H1 (cell line): ENCODE measurements at regions not wholly inside any gene's neighbourhood (a gene's known extent, or its start where the extent isn't known, plus 50 kb on each side); places are given as distances from the start of the nearest gene placed in this dataset.

Source experiments
- CTCF ChIA-PET: fragments of 300-600 bp; sonication (Branson Sonifier 250); formaldehyde crosslinking; loops from one replicate; lab custom pipeline; 2021; ENCODE audit not compliant: partially characterized antibody; lab: Charles Lee
- POLR2A ChIA-PET: fragments of 300-600 bp; sonication (Branson Sonifier 250); formaldehyde crosslinking; loops from one replicate; lab custom pipeline; 2021; ENCODE audit warnings: inconsistent platforms; ENCODE audit not compliant: partially characterized antibody; lab: Charles Lee
- DNase-seq, 2 experiments: peaks; one replicate each; pipeline versions ENCODE4 v3.0.0 to v3.0.0-alpha.2; 2010 to 2022; ENCODE audit warnings: low spot score in 2 of 2, low read depth in 1 of 2, mixed read lengths in 1 of 2
- FAIRE-seq: peaks from 2 replicates; lab custom pipeline; 2011; peaks lifted over from hg19 to GRCh38; lab: Jason Lieb, UNC
- H2AFZ ChIP-seq: 2 replicates; pipeline ENCODE4 v1.8.1; 2012; ENCODE audit warnings: low read length, inconsistent platforms
- H2AK5ac ChIP-seq: 2 replicates; pipeline ENCODE4 v1.6.1; 2013; ENCODE audit warnings: low read depth, low read length
- H2BK120ac ChIP-seq: replicated peaks from 2 replicates; pipeline ENCODE3; 2013; ENCODE audit warnings: low read depth, low read length, inconsistent platforms
- H2BK12ac ChIP-seq: 2 replicates; pipeline ENCODE4 v1.6.1; 2013; ENCODE audit warnings: low read depth, low read length
- H2BK15ac ChIP-seq: 2 replicates; pipeline ENCODE4 v1.6.1; 2013; ENCODE audit warnings: low read length
- H2BK20ac ChIP-seq: 2 replicates; pipeline ENCODE4 v1.6.1; 2013; ENCODE audit warnings: low read length
- H2BK5ac ChIP-seq: 2 replicates; pipeline ENCODE4 v1.6.1; 2013; ENCODE audit warnings: low read depth, low read length
- H3K14ac ChIP-seq: 2 replicates; pipeline ENCODE4 v1.6.1; 2013; ENCODE audit warnings: inconsistent platforms; ENCODE audit not compliant: insufficient read length
- H3K18ac ChIP-seq: 2 replicates; pipeline ENCODE4 v1.6.1; 2013; ENCODE audit warnings: low read length; ENCODE audit errors: extremely low read depth
- H3K23ac ChIP-seq: 2 replicates; pipeline ENCODE4 v1.6.1; 2013; ENCODE audit warnings: inconsistent platforms; ENCODE audit not compliant: insufficient read length
- H3K23me2 ChIP-seq: 2 replicates; pipeline ENCODE4 v1.6.1; 2013; ENCODE audit warnings: low read depth, low read length
- H3K27ac ChIP-seq: 2 replicates; pipeline ENCODE4 v1.6.1; 2011; ENCODE audit warnings: low read depth, low read length, inconsistent platforms
- H3K27me3 ChIP-seq, 4 experiments: replicated peaks in 1 of 4; 1 replicate in 1 of 4; 2 replicates in 3 of 4; pipeline versions ENCODE4 v1.6.1 to v1.8.1; 2011 to 2013; ENCODE audit warnings: low read length in 3 of 4, mild to moderate bottlenecking in 3 of 4, inconsistent platforms in 2 of 4, mixed read lengths in 2 of 4, moderate library complexity in 1 of 4; ENCODE audit not compliant: control insufficient read depth in 3 of 4, insufficient read depth in 3 of 4; ENCODE audit errors: extremely low read depth in 1 of 4
- H3K36me3 ChIP-seq, 4 experiments: 2 replicates each; pipeline versions ENCODE4 v1.6.1 to v1.8.1; 2011 to 2013; ENCODE audit warnings: mild to moderate bottlenecking in 4 of 4, low read length in 3 of 4, moderate library complexity in 2 of 4, control low read depth in 1 of 4, inconsistent platforms in 1 of 4; ENCODE audit not compliant: insufficient read depth in 4 of 4, control insufficient read depth in 2 of 4
- H3K4ac ChIP-seq: replicated peaks from 2 replicates; pipeline ENCODE3; 2013; ENCODE audit warnings: low read length, low read depth, mixed read lengths, inconsistent platforms; ENCODE audit not compliant: insufficient read length
- H3K4me1 ChIP-seq, 4 experiments: replicated peaks in 1 of 4; 1 replicate in 1 of 4; 2 replicates in 3 of 4; pipeline versions ENCODE4 v1.6.1 to v1.8.1; 2011 to 2013; ENCODE audit warnings: low read length in 3 of 4, inconsistent platforms in 2 of 4, mixed read lengths in 1 of 4; ENCODE audit not compliant: insufficient read depth in 4 of 4, control insufficient read depth in 3 of 4
- H3K4me2 ChIP-seq, 2 experiments: 2 replicates each; pipeline versions ENCODE4 v1.6.1 to v1.8.1; 2011 to 2013; ENCODE audit warnings: low read depth in 2 of 2, low read length in 2 of 2, control low read depth in 1 of 2, inconsistent platforms in 1 of 2, mild to moderate bottlenecking in 1 of 2; ENCODE audit not compliant: insufficient read depth in 1 of 2
- H3K4me3 ChIP-seq, 4 experiments: fragments of 200-600, 300-600 bp in 1 of 4; sonication (generic), shearing (Covaris generic), sonication (Bioruptor Twin) in 1 of 4; 2 replicates each; pipeline versions ENCODE4 v1.5.1 to v1.8.1; 2011 to 2016; ENCODE audit warnings: low read length in 4 of 4, low read depth in 3 of 4, control low read depth in 2 of 4, inconsistent platforms in 2 of 4, mild to moderate bottlenecking in 2 of 4, mixed read lengths in 1 of 4, moderate library complexity in 1 of 4; ENCODE audit not compliant: insufficient read depth in 2 of 4; ENCODE audit errors: extremely low read depth in 1 of 4
- H3K56ac ChIP-seq: replicated peaks from 2 replicates; pipeline ENCODE3; 2013; ENCODE audit warnings: low read depth, mild to moderate bottlenecking, mixed read lengths, low read length, inconsistent platforms; ENCODE audit not compliant: insufficient read length
- H3K79me1 ChIP-seq: 2 replicates; pipeline ENCODE4 v1.6.1; 2013; ENCODE audit warnings: low read depth, low read length, control low read depth
- H3K79me2 ChIP-seq, 2 experiments: 2 replicates each; pipeline versions ENCODE4 v1.6.1 to v1.8.1; 2012 to 2013; ENCODE audit warnings: low read length in 2 of 2, mild to moderate bottlenecking in 2 of 2, inconsistent platforms in 1 of 2; ENCODE audit not compliant: insufficient read depth in 2 of 2, control insufficient read depth in 1 of 2
- H3K9ac ChIP-seq, 4 experiments: replicated peaks in 1 of 4; 1 replicate in 1 of 4; 2 replicates in 3 of 4; pipeline versions ENCODE4 v1.6.1 to v1.8.1; 2011 to 2013; ENCODE audit warnings: low read depth in 3 of 4, low read length in 3 of 4, control low read depth in 2 of 4, mild to moderate bottlenecking in 2 of 4, moderate library complexity in 2 of 4, inconsistent platforms in 1 of 4; ENCODE audit errors: extremely low read depth in 1 of 4
- H3K9me3 ChIP-seq, 2 experiments: 2 replicates each; pipeline versions ENCODE4 v1.6.1 to v1.8.1; 2012 to 2013; ENCODE audit warnings: mild to moderate bottlenecking in 2 of 2, moderate library complexity in 2 of 2, control low read depth in 1 of 2, inconsistent platforms in 1 of 2, low read depth in 1 of 2, low read length in 1 of 2, mixed read lengths in 1 of 2; ENCODE audit not compliant: insufficient read depth in 2 of 2
- H4K20me1 ChIP-seq, 2 experiments: replicated peaks in 1 of 2; 2 replicates each; pipeline versions ENCODE3 to v1.8.1; 2011 to 2013; ENCODE audit warnings: inconsistent platforms in 2 of 2, low read length in 2 of 2, mild to moderate bottlenecking in 1 of 2; ENCODE audit not compliant: insufficient read depth in 2 of 2, control insufficient read depth in 1 of 2
- H4K5ac ChIP-seq: 2 replicates; pipeline ENCODE4 v1.6.1; 2013; ENCODE audit warnings: low read length, low read depth, mixed read lengths, inconsistent platforms; ENCODE audit not compliant: insufficient read length
- H4K8ac ChIP-seq: 2 replicates; pipeline ENCODE4 v1.8.0; 2013; ENCODE audit warnings: mild to moderate bottlenecking, moderate library complexity, low read length, inconsistent platforms; ENCODE audit not compliant: insufficient read depth; ENCODE audit errors: extremely low read depth
- H4K91ac ChIP-seq: replicated peaks from 2 replicates; pipeline ENCODE3; 2013; ENCODE audit warnings: low read length, mixed read lengths, inconsistent platforms; ENCODE audit not compliant: insufficient read length
- CHD1 ChIP-seq: IDR thresholded peaks from 2 replicates; pipeline ENCODE4 v1.6.1; 2012; ENCODE audit warnings: low read depth, low read length, improper control_type of control experiment
- EZH2 ChIP-seq: fragments of 200-600 bp; sonication (generic); IDR thresholded peaks from 2 replicates; pipeline ENCODE4 v1.7.1; 2012; ENCODE audit warnings: low read depth, mild to moderate bottlenecking, moderate library complexity, low read length, inconsistent platforms; ENCODE audit not compliant: severe bottlenecking
- YY1 ChIP-seq: IDR thresholded peaks from 2 replicates; pipeline ENCODE4 v1.6.1; 2011; ENCODE audit warnings: low read depth, mild to moderate bottlenecking, low read length
- WGBS, 2 experiments: shearing (Covaris generic) in 1 of 2; methylation state at CpG; one replicate each; pipeline versions ENCODE4 v1.1.6 to v1.1.7; 2013 to 2015; ENCODE audit warnings: low lambda C conversion rate in 2 of 2, mixed read lengths in 2 of 2, inconsistent platforms in 1 of 2, low coverage in 1 of 2, missing lambda C conversion rate in 1 of 2; ENCODE audit not compliant: insufficient replicate concordance in 2 of 2, insufficient coverage in 1 of 2, insufficient read length in 1 of 2; ENCODE audit errors: extremely low coverage in 1 of 2, missing lambda C conversion rate in 1 of 2; 5-methylcytosine and 5-hydroxymethylcytosine counted together

DNA sequence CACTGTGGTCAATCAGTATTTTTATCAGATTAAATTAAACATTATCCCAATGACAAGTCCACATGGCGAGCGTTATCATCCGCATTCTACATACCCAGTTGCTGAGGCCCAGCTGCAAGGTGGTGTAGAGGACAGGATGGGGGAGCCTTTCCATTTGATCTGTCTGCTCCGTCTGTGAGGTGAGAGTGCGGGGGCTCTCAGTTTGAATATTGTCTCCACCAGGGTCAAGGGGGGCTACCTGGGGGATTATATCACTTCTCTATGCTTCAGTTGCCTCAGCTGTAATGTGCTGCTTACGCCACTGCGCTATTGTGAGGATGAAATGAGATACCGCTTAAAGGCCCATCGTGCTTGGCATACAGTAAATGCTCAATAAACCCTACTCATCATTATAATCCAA lies 1106.0 kb downstream of the BCL11B start:
- Histone ChIP-seq H2BK20ac (no peak overlapping the region), H3K23ac (no peak overlapping the region), H3K27me3 (no peaks in the 10 kb centered on the region), H3K23me2 (no peaks in the 10 kb centered on the region), H3K36me3 (no peaks in the 10 kb centered on the region), H3K27ac (no peak overlapping the region), H4K8ac (no peak overlapping the region), H3K56ac (no peak overlapping the region), H2AK5ac (no peak overlapping the region), H2BK15ac (no peak overlapping the region), H3K4ac (no peak overlapping the region), H3K18ac (no peak overlapping the region), H3K79me2 (no peaks in the 10 kb centered on the region), H3K9me3 (no peaks in the 10 kb centered on the region), H2BK120ac (no peak overlapping the region), H3K4me2 (no peak overlapping the region), H3K14ac (no peak overlapping the region), H4K5ac (no peak overlapping the region), H2BK5ac (no peak overlapping the region), H4K91ac (no peak overlapping the region), H2BK12ac (no peak overlapping the region), H3K4me3 (no peak overlapping the region), H2AFZ (no peak overlapping the region), H3K4me1 (peaks cover 0 to 7% (median 4%) of the 10 kb centered on the region in 4 experiments; a peak in 4 of 7 replicates), H3K79me1 (no peaks in the 10 kb centered on the region)
- POLR2A ChIA-PET, result no interaction called here
- FAIRE-seq, result no peak
- 90% methylated on average over 9 of the region's 9 CpGs; no CpG with 5 or more reads in 1 of the 2 experiments for WGBS, 2 experiments
- DNase-seq, result no peak
- CTCF ChIA-PET, result interaction anchor here (1.0 to 1.3 kb wide), 2 partner anchors 20 to 59 kb away, joined by 3 to 4 read pairs; no protein-coding TSS in a partner anchor
- no peak for TF ChIP-seq EZH2
- TF ChIP-seq CHD1, result no peak
- no peak for TF ChIP-seq YY1
- TF ChIP-seq, all 59 proteins: peak for 0
- no peaks in the 10 kb centered on the region for H4K20me1 ChIP-seq
- no peak overlapping the region for H3K9ac ChIP-seq
